Keratinocyte (primary cell): ENCODE measurements at regions not wholly inside any gene's neighbourhood (a gene's known extent, or its start where the extent isn't known, plus 50 kb on each side); places are given as distances from the start of the nearest gene placed in this dataset.

Experiments
- CTCF ChIP-seq, 3 experiments: IDR thresholded peaks in 1 of 3; conservative IDR thresholded peaks in 1 of 3; optimal IDR thresholded peaks in 1 of 3; 2 replicates in 2 of 3; 3 replicates in 1 of 3; pipeline versions ENCODE3 to v1.5.1; 2011; ENCODE audit warnings: low read length in 3 of 3, mild to moderate bottlenecking in 3 of 3, moderate library complexity in 2 of 3, control low read depth in 1 of 3, inconsistent platforms in 1 of 3; ENCODE audit not compliant: insufficient read depth in 2 of 3; ENCODE audit errors: extremely low read depth in 1 of 3
- EZH2 ChIP-seq: IDR thresholded peaks from one replicate; pipeline ENCODE4 v1.6.1; 2012; ENCODE audit warnings: inconsistent platforms, mild to moderate bottlenecking, low read length, moderate library complexity

- TF ChIP-seq CTCF (optimal IDR thresholded peaks at IDR 0.05 in 1 of 3, IDR thresholded peaks at IDR 0.05 in 1 of 3, conservative IDR thresholded peaks at IDR 0.05 in 1 of 3; ENCODE audit: extremely low read depth in 1 of 3, insufficient read depth in 2 of 3, low read length in 3 of 3): no peak
- TF ChIP-seq EZH2: no peak
Observed at GRCh38 chr2:226189061-226189460, 610.6 kb downstream of the IRS1 start.
